GM23338 (cell line): ENCODE measurements at regions not wholly inside any gene's neighbourhood (a gene's known extent, or its start where the extent isn't known, plus 50 kb on each side); places are given as distances from the start of the nearest gene placed in this dataset.

Experiments
- ATAC-seq: fragments of 200-7000 bp; cut with Tn5 transposase; 3 replicates; pipeline ENCODE4 v1.9.1; 2020
- DNase-seq: peaks from one replicate; pipeline ENCODE4 v3.0.0-alpha.2; 2015; ENCODE audit warnings: low spot score
- H2AFZ ChIP-seq: fragments of 200-600 bp; sonication (generic); 2 replicates; pipeline ENCODE4 v1.8.0; 2016; ENCODE audit warnings: antibody characterized with exemption, mild to moderate bottlenecking, moderate library complexity
- H3F3A ChIP-seq: fragments of 200-600 bp; sonication (generic); replicated peaks from 2 replicates; pipeline ENCODE4 v1.8.0; 2017; ENCODE audit warnings: antibody characterized with exemption, mixed run types, low read depth
- H3K27ac ChIP-seq: fragments of 200-600 bp; sonication (generic); 2 replicates; pipeline ENCODE4 v1.6.1; 2016; ENCODE audit warnings: low read depth
- H3K27me3 ChIP-seq: fragments of 200-600 bp; sonication (generic); 2 replicates; pipeline ENCODE4 v1.8.0; 2016; ENCODE audit warnings: mild to moderate bottlenecking, mixed run types, moderate library complexity; ENCODE audit not compliant: insufficient read depth
- H3K36me3 ChIP-seq: fragments of 200-600 bp; sonication (generic); 2 replicates; pipeline ENCODE4 v1.8.0; 2016; ENCODE audit warnings: mild to moderate bottlenecking; ENCODE audit not compliant: insufficient read depth
- H3K4me1 ChIP-seq: fragments of 200-600 bp; sonication (generic); 2 replicates; pipeline ENCODE4 v1.8.0; 2016; ENCODE audit warnings: mild to moderate bottlenecking, moderate library complexity; ENCODE audit not compliant: insufficient read depth
- H3K4me2 ChIP-seq: fragments of 200-600 bp; sonication (generic); 2 replicates; pipeline ENCODE4 v1.7.1; 2017; ENCODE audit warnings: mixed run types
- H3K4me3 ChIP-seq: fragments of 200-600 bp; sonication (generic); 2 replicates; pipeline ENCODE4 v1.6.1; 2016; ENCODE audit warnings: mixed run types
- H3K79me2 ChIP-seq: fragments of 200-600 bp; sonication (generic); replicated peaks from 2 replicates; pipeline ENCODE4 v1.8.0; 2017; ENCODE audit warnings: mild to moderate bottlenecking; ENCODE audit not compliant: insufficient read depth
- H3K9me2 ChIP-seq: fragments of 200-600 bp; sonication (generic); 2 replicates; pipeline ENCODE4 v1.8.0; 2017; ENCODE audit not compliant: insufficient read depth
- H4K20me1 ChIP-seq: fragments of 200-600 bp; sonication (generic); replicated peaks from 2 replicates; pipeline ENCODE4 v1.8.0; 2017; ENCODE audit warnings: mild to moderate bottlenecking; ENCODE audit not compliant: insufficient read depth
- H3K27ac Mint-ChIP-seq: 2 replicates; pipeline ENCODE4 v1.8.0; 2020; ENCODE audit warnings: inconsistent platforms, mild to moderate bottlenecking, moderate library complexity, mixed read lengths
- H3K27me3 Mint-ChIP-seq: 3 replicates; pipeline ENCODE4 v1.8.0; 2022; ENCODE audit warnings: low read depth, mild to moderate bottlenecking, moderate library complexity, mixed read lengths, inconsistent platforms; ENCODE audit not compliant: insufficient read depth, poor library complexity
- H3K36me3 Mint-ChIP-seq: 3 replicates; pipeline ENCODE4 v1.8.0; 2021; ENCODE audit warnings: low read depth, mild to moderate bottlenecking, inconsistent platforms, moderate library complexity, mixed read lengths
- H3K4me1 Mint-ChIP-seq: 3 replicates; pipeline ENCODE4 v1.8.0; 2020; ENCODE audit warnings: mild to moderate bottlenecking, inconsistent platforms, mixed read lengths
- H3K4me3 Mint-ChIP-seq: 3 replicates; pipeline ENCODE4 v1.8.0; 2021; ENCODE audit warnings: moderate library complexity, mild to moderate bottlenecking, inconsistent platforms, mixed read lengths
- H3K9me3 Mint-ChIP-seq: 3 replicates; pipeline ENCODE4 v1.8.0; 2020; ENCODE audit warnings: moderate library complexity, mild to moderate bottlenecking, inconsistent platforms, mixed read lengths
- CREB1 ChIP-seq: fragments of 250-450 bp; sonication (Bioruptor Pico); IDR thresholded peaks from 2 replicates; pipeline ENCODE4 v1.5.0; 2020; ENCODE audit warnings: low read depth, mild to moderate bottlenecking, moderate library complexity
- EZH2 ChIP-seq: fragments of 200-600 bp; sonication (generic); IDR thresholded peaks from one replicate; pipeline ENCODE4 v1.8.0; 2017; ENCODE audit warnings: antibody characterized with exemption, mild to moderate bottlenecking, low read depth; ENCODE audit not compliant: unreplicated experiment
- EZH2phosphoT487 ChIP-seq: fragments of 200-600 bp; sonication (generic); IDR thresholded peaks from one replicate; pipeline ENCODE4 v1.8.1; 2018; ENCODE audit warnings: antibody characterized with exemption; ENCODE audit not compliant: unreplicated experiment
- JUNB ChIP-seq: IDR thresholded peaks from one replicate; pipeline ENCODE4 v1.6.1; 2016; ENCODE audit warnings: antibody characterized with exemption; ENCODE audit not compliant: unreplicated experiment
- TF ChIP-seq, protein P1 (sequence below): fragments of 250-450 bp; sonication (Bioruptor Pico); IDR thresholded peaks from 2 replicates; pipeline ENCODE4 v1.5.0; 2020; ENCODE audit warnings: mild to moderate bottlenecking, moderate library complexity

DNA sequence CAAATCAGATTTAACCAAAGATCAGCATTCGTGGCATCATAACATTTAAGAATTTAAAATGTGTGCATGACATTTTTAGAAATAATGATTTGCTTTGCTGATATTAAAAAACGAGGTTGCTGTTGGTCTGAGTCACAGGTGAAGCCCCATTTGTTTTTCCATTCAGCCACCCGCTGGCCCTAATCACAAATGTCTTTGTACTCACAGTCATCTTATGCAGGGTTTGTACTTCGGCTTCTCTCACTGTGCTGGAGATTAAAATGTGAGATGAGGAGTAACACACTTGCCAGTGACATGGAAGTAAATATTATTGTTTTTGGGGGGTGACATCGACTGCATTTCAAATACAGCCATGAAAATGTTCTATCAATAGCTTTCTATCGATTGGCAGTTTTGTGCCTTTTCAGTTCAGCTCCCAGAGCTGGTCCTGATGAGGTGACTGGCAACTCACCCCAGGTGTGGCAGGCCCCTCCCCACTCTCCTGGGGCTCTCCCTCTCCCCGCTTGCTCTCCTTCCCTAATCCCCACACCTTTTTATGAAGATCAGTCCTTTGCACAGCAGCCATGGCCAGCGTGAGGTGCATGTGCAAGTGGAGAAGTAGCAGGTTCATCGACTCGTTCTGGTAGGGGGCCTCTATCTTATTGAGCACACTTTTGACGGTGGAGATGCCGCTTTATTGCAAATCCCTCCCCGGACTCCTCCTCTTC, 58.8 kb upstream of the FUCA2 start (continued):
- TF ChIP-seq, protein P1, sequence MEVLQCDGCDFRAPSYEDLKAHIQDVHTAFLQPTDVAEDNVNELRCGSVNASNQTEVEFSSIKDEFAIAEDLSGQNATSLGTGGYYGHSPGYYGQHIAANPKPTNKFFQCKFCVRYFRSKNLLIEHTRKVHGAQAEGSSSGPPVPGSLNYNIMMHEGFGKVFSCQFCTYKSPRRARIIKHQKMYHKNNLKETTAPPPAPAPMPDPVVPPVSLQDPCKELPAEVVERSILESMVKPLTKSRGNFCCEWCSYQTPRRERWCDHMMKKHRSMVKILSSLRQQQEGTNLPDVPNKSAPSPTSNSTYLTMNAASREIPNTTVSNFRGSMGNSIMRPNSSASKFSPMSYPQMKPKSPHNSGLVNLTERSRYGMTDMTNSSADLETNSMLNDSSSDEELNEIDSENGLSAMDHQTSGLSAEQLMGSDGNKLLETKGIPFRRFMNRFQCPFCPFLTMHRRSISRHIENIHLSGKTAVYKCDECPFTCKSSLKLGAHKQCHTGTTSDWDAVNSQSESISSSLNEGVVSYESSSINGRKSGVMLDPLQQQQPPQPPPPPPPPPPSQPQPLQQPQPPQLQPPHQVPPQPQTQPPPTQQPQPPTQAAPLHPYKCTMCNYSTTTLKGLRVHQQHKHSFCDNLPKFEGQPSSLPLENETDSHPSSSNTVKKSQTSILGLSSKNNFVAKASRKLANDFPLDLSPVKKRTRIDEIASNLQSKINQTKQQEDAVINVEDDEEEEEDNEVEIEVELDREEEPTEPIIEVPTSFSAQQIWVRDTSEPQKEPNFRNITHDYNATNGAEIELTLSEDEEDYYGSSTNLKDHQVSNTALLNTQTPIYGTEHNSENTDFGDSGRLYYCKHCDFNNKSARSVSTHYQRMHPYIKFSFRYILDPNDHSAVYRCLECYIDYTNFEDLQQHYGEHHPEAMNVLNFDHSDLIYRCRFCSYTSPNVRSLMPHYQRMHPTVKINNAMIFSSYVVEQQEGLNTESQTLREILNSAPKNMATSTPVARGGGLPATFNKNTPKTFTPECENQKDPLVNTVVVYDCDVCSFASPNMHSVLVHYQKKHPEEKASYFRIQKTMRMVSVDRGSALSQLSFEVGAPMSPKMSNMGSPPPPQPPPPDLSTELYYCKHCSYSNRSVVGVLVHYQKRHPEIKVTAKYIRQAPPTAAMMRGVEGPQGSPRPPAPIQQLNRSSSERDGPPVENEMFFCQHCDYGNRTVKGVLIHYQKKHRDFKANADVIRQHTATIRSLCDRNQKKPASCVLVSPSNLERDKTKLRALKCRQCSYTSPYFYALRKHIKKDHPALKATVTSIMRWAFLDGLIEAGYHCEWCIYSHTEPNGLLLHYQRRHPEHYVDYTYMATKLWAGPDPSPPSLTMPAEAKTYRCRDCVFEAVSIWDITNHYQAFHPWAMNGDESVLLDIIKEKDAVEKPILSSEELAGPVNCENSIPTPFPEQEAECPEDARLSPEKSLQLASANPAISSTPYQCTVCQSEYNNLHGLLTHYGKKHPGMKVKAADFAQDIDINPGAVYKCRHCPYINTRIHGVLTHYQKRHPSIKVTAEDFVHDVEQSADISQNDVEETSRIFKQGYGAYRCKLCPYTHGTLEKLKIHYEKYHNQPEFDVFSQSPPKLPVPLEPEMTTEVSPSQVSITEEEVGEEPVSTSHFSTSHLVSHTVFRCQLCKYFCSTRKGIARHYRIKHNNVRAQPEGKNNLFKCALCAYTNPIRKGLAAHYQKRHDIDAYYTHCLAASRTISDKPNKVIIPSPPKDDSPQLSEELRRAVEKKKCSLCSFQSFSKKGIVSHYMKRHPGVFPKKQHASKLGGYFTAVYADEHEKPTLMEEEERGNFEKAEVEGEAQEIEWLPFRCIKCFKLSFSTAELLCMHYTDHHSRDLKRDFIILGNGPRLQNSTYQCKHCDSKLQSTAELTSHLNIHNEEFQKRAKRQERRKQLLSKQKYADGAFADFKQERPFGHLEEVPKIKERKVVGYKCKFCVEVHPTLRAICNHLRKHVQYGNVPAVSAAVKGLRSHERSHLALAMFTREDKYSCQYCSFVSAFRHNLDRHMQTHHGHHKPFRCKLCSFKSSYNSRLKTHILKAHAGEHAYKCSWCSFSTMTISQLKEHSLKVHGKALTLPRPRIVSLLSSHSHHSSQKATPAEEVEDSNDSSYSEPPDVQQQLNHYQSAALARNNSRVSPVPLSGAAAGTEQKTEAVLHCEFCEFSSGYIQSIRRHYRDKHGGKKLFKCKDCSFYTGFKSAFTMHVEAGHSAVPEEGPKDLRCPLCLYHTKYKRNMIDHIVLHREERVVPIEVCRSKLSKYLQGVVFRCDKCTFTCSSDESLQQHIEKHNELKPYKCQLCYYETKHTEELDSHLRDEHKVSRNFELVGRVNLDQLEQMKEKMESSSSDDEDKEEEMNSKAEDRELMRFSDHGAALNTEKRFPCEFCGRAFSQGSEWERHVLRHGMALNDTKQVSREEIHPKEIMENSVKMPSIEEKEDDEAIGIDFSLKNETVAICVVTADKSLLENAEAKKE (CRISPR knock-in tag): no peak

DNA sequence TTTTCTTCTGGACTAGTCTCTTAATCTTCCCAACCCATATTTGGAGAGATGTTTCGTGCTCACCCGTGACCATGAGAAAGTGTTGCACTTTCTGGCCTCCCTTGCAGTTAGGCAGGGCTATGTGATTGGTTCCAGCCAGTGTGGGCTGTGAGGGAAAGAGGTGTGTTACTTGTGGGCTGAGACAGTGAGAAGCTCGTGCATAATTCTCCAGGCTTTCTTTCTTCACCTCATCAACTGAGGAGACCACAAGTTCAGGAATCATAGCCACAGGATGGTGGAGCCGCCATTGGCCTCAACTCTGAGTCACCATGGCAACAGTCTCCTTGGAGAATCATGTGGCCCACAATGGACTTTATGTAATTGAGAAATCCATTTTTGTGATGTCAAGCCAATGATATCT, 57.5 kb upstream of the FUCA2 start:
- Histone ChIP-seq H4K20me1 (no peaks in the 10 kb centered on the region), H2AFZ (no peak overlapping the region; the same call in 1 of the 2 replicates), H3K4me1 (no peaks in the 10 kb centered on the region; the same call in 1 of the 2 replicates), H3K4me2 (no peak overlapping the region), H3K9me2 (no peaks in the 10 kb centered on the region), H3K4me3 (no peak overlapping the region), H3K79me2 (no peaks in the 10 kb centered on the region), H3K27me3 (no peaks in the 10 kb centered on the region), H3F3A (no peaks in the 10 kb centered on the region), H3K36me3 (no peaks in the 10 kb centered on the region), H3K27ac (no peak overlapping the region)
- H3K27me3 Mint-ChIP-seq: peaks cover 7% of the 10 kb centered on the region
- no peak for DNase-seq
- H3K9me3 Mint-ChIP-seq: 0 out of 3 replicates have a peak, but pooled peaks cover 2% of the 10 kb centered on the region
- no peak overlapping the region for H3K27ac Mint-ChIP-seq
- TF ChIP-seq JUNB: no peak
- TF ChIP-seq CREB1 (CRISPR knock-in tag): no peak
- no peak for TF ChIP-seq EZH2
- no peak for TF ChIP-seq EZH2phosphoT487
- peaks cover 14% of the 10 kb centered on the region for H3K4me1 Mint-ChIP-seq
- H3K36me3 Mint-ChIP-seq: no peaks in the 10 kb centered on the region
- no peak overlapping the region for H3K4me3 Mint-ChIP-seq
- ATAC-seq: no peak
